ENCODE measurements at regions not wholly inside any gene's neighbourhood (a gene's known extent, or its start where the extent isn't known, plus 50 kb on each side); places are given as distances from the start of the nearest gene placed in this dataset.

- Histone ChIP-seq H3K27ac (ENCODE audit: low read depth, low read length) (no peak overlapping the region), H3K4me1 (ENCODE audit: control insufficient read depth, insufficient read depth, low read length) (no peaks in the 10 kb centered on the region), H3K36me3 (ENCODE audit: control insufficient read depth, insufficient read depth, low read length) (no peaks in the 10 kb centered on the region), H3K9ac (ENCODE audit: extremely low read depth, low read length, poor library complexity, severe bottlenecking) (no peak overlapping the region), H3K27me3 (ENCODE audit: control insufficient read depth, insufficient read depth, low read length, poor library complexity, severe bottlenecking) (peaks cover 7% of the 10 kb centered on the region), H3K4me3 (ENCODE audit: low read length) (no peak overlapping the region), H3K9me3 (ENCODE audit: control insufficient read depth, low read length) (no peaks in the 10 kb centered on the region)
- WGBS, 2 experiments (ENCODE audit: insufficient coverage in 1 of 2, insufficient read length in 1 of 2): 90 to 92% methylated on average over 2 to 3 of the region's 3 CpGs
- Mint-ChIP-seq H3K36me3 (ENCODE audit: low read depth) (no peaks in the 10 kb centered on the region), H3K9me3 (no peaks in the 10 kb centered on the region), H3K27me3 (ENCODE audit: insufficient read depth) (peaks cover 25% of the 10 kb centered on the region), H3K27ac (no peak overlapping the region), H3K4me3 (no peak overlapping the region), H3K4me1 (peaks cover 2% of the 10 kb centered on the region)
- DNase-seq: no peak
- no peak for TF ChIP-seq CTCF (conservative IDR thresholded peaks at IDR 0.05)
These were observed 143.7 kb upstream of the FSTL4 start for GRCh38 chr5:133756036-133756435.

- TF ChIP-seq CTCF (conservative IDR thresholded peaks at IDR 0.05): peak; percentile 91
- H3K4me3 Mint-ChIP-seq: no peak overlapping the region
- H3K27me3 Mint-ChIP-seq (ENCODE audit: insufficient read depth): peaks cover 25% of the 10 kb centered on the region
- peaks cover 4% of the 10 kb centered on the region for H3K4me1 Mint-ChIP-seq
- H3K27me3 ChIP-seq (ENCODE audit: control insufficient read depth, insufficient read depth, low read length, poor library complexity, severe bottlenecking): peaks cover 7% of the 10 kb centered on the region
- H3K9me3 Mint-ChIP-seq: no peaks in the 10 kb centered on the region
- H3K9ac ChIP-seq (ENCODE audit: extremely low read depth, low read length, poor library complexity, severe bottlenecking): no peak overlapping the region
- no peaks in the 10 kb centered on the region for H3K9me3 ChIP-seq (ENCODE audit: control insufficient read depth, low read length)
- WGBS, 2 experiments (ENCODE audit: insufficient coverage in 1 of 2, insufficient read length in 1 of 2): 45% methylated on average over 5 of the region's 5 CpGs
- no peak overlapping the region for H3K27ac Mint-ChIP-seq
- peak; percentile 86 for DNase-seq
- H3K36me3 Mint-ChIP-seq (ENCODE audit: low read depth): no peaks in the 10 kb centered on the region
- H3K4me3 ChIP-seq (ENCODE audit: low read length): no peak overlapping the region
- no peaks in the 10 kb centered on the region for H3K36me3 ChIP-seq (ENCODE audit: control insufficient read depth, insufficient read depth, low read length)
- H3K27ac ChIP-seq (ENCODE audit: low read depth, low read length): no peak overlapping the region
- peaks cover 2% of the 10 kb centered on the region for H3K4me1 ChIP-seq (ENCODE audit: control insufficient read depth, insufficient read depth, low read length)
These were observed 142.3 kb upstream of the FSTL4 start for GRCh38 chr5:133754575-133755169.

- no peak overlapping the region for H3K4me3 ChIP-seq (ENCODE audit: low read length)
- 83% methylated on average over 2 of the region's 3 CpGs; no CpG with 5 or more reads in 1 of the 2 experiments for WGBS, 2 experiments (ENCODE audit: insufficient coverage in 1 of 2, insufficient read length in 1 of 2)
- no peak overlapping the region for H3K4me3 Mint-ChIP-seq
- H3K9ac ChIP-seq (ENCODE audit: extremely low read depth, low read length, poor library complexity, severe bottlenecking): no peak overlapping the region
- H3K36me3 ChIP-seq (ENCODE audit: control insufficient read depth, insufficient read depth, low read length): no peaks in the 10 kb centered on the region
- peak; percentile 15 for DNase-seq
- H3K9me3 Mint-ChIP-seq: no peaks in the 10 kb centered on the region
- H3K27me3 ChIP-seq (ENCODE audit: control insufficient read depth, insufficient read depth, low read length, poor library complexity, severe bottlenecking): peaks cover 7% of the 10 kb centered on the region
- TF ChIP-seq CTCF (conservative IDR thresholded peaks at IDR 0.05): no peak
- no peak overlapping the region for H3K27ac Mint-ChIP-seq
- peaks cover 6% of the 10 kb centered on the region for H3K4me1 Mint-ChIP-seq
- H3K27me3 Mint-ChIP-seq (ENCODE audit: insufficient read depth): peaks cover 25% of the 10 kb centered on the region
- no peaks in the 10 kb centered on the region for H3K9me3 ChIP-seq (ENCODE audit: control insufficient read depth, low read length)
- no peak overlapping the region for H3K27ac ChIP-seq (ENCODE audit: low read depth, low read length)
- H3K4me1 ChIP-seq (ENCODE audit: control insufficient read depth, insufficient read depth, low read length): peaks cover 4% of the 10 kb centered on the region
- no peaks in the 10 kb centered on the region for H3K36me3 Mint-ChIP-seq (ENCODE audit: low read depth)
These were observed 141.5 kb upstream of the FSTL4 start for GRCh38 chr5:133753856-133754255.

Measured in endodermal cell (in vitro differentiated cells).